Erythroblast (primary cell): ENCODE measurements at regions not wholly inside any gene's neighbourhood (a gene's known extent, or its start where the extent isn't known, plus 50 kb on each side); places are given as distances from the start of the nearest gene placed in this dataset.

ENCODE experiments used
- GATA1 ChIP-seq: IDR thresholded peaks from 2 replicates; pipeline ENCODE4 v1.6.1; 2011; ENCODE audit warnings: low read depth, mild to moderate bottlenecking, control low read depth, low read length, moderate library complexity
- POLR2A ChIP-seq: IDR thresholded peaks from 2 replicates; pipeline ENCODE4 v1.6.1; 2011; ENCODE audit warnings: mild to moderate bottlenecking, low read length

GRCh38 chrX:39532761-39533160 lies 565.0 kb downstream of the BCOR start:
- TF ChIP-seq POLR2A (no peak), GATA1 (no peak)
